ENCODE measurements at regions not wholly inside any gene's neighbourhood (a gene's known extent, or its start where the extent isn't known, plus 50 kb on each side); places are given as distances from the start of the nearest gene placed in this dataset.

DNA sequence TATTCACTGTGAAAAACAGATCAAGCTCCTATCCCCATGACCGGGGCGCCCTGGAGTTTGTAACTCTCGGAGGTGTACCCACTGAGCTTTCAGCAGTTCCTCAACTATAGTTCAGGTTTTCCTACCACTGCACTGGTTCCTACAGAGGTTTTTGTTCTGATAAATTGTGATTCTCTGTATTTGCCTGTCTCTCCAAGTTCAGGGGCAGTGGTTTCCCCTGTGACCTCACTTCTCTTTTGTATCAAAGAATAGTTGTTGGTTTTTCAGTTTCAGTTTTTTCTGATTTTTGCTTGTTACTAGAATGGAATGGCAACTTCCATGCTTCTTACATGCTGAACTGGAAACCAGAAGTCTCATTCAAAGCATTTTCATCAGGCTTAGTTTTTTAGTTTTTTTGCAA lies 56.8 kb upstream of the PLS3 start:
- no peak for TF ChIP-seq EZH2 (IDR thresholded peaks at IDR 0.05; ENCODE audit: insufficient read depth, poor library complexity, severe bottlenecking)
- no peak for TF ChIP-seq EZH2phosphoT487 (IDR thresholded peaks at IDR 0.05; ENCODE audit: insufficient read depth, low read depth)

Data from GM23248 (cell line).